Trophoblast cell (in vitro differentiated cells and primary cell): ENCODE measurements at regions not wholly inside any gene's neighbourhood (a gene's known extent, or its start where the extent isn't known, plus 50 kb on each side); places are given as distances from the start of the nearest gene placed in this dataset.

Source experiments
- DNase-seq, 2 donors: peaks; one replicate each; pipeline ENCODE4 v3.0.0-alpha.2; 2016
- H2AFZ ChIP-seq: 2 replicates; pipeline ENCODE4 v1.6.1; 2013; ENCODE audit warnings: low read length, moderate library complexity, mild to moderate bottlenecking; ENCODE audit not compliant: insufficient read depth, poor library complexity
- H2AK5ac ChIP-seq: 2 replicates; pipeline ENCODE4 v1.6.1; 2013; ENCODE audit warnings: mild to moderate bottlenecking, low read length
- H2BK120ac ChIP-seq: 2 replicates; pipeline ENCODE4 v1.6.1; 2013; ENCODE audit warnings: low read length, mild to moderate bottlenecking, moderate library complexity; ENCODE audit not compliant: insufficient read depth, poor library complexity
- H2BK12ac ChIP-seq: 2 replicates; pipeline ENCODE4 v1.6.1; 2013; ENCODE audit warnings: mild to moderate bottlenecking, low read length, moderate library complexity
- H2BK5ac ChIP-seq: 2 replicates; pipeline ENCODE4 v1.6.1; 2013; ENCODE audit warnings: low read length, low read depth, moderate library complexity, mild to moderate bottlenecking; ENCODE audit not compliant: poor library complexity
- H3K14ac ChIP-seq: 2 replicates; pipeline ENCODE4 v1.6.1; 2013; ENCODE audit warnings: mild to moderate bottlenecking, low read length
- H3K18ac ChIP-seq: 2 replicates; pipeline ENCODE4 v1.6.1; 2013; ENCODE audit warnings: mild to moderate bottlenecking, low read length
- H3K23ac ChIP-seq: 2 replicates; pipeline ENCODE4 v1.6.1; 2013; ENCODE audit warnings: low read length
- H3K27ac ChIP-seq: 2 replicates; pipeline ENCODE4 v1.5.1; 2013; ENCODE audit warnings: low read depth, mild to moderate bottlenecking, inconsistent platforms, low read length, moderate library complexity
- H3K27me3 ChIP-seq: 2 replicates; pipeline ENCODE4 v1.6.1; 2013; ENCODE audit warnings: inconsistent platforms, mild to moderate bottlenecking, low read length, moderate library complexity; ENCODE audit not compliant: insufficient read depth
- H3K36me3 ChIP-seq, 2 experiments: 1 replicate in 1 of 2; 2 replicates in 1 of 2; pipeline ENCODE4 v1.6.1; 2013; ENCODE audit warnings: low read length in 2 of 2, mild to moderate bottlenecking in 2 of 2, moderate library complexity in 1 of 2; ENCODE audit not compliant: insufficient read depth in 2 of 2, control insufficient read depth in 1 of 2
- H3K4ac ChIP-seq: 2 replicates; pipeline ENCODE4 v1.6.1; 2013; ENCODE audit warnings: low read depth, mild to moderate bottlenecking, low read length, moderate library complexity
- H3K4me1 ChIP-seq, 2 experiments: 1 replicate in 1 of 2; 2 replicates in 1 of 2; pipeline ENCODE4 v1.6.1; 2013; ENCODE audit warnings: low read length in 2 of 2, mild to moderate bottlenecking in 2 of 2, moderate library complexity in 1 of 2; ENCODE audit not compliant: insufficient read depth in 2 of 2, control insufficient read depth in 1 of 2
- H3K4me2 ChIP-seq: 2 replicates; pipeline ENCODE4 v1.6.1; 2013; ENCODE audit warnings: inconsistent platforms, mild to moderate bottlenecking, low read length, moderate library complexity
- H3K4me3 ChIP-seq: 2 replicates; pipeline ENCODE4 v1.5.1; 2013; ENCODE audit warnings: mild to moderate bottlenecking, low read depth, low read length, inconsistent platforms
- H3K79me1 ChIP-seq: one replicate; pipeline ENCODE4 v1.6.1; 2013; ENCODE audit warnings: low read length
- H3K79me2 ChIP-seq: 2 replicates; pipeline ENCODE4 v1.6.1; 2013; ENCODE audit warnings: low read length, mild to moderate bottlenecking; ENCODE audit not compliant: control insufficient read depth, insufficient read depth, poor library complexity
- H3K9ac ChIP-seq: 2 replicates; pipeline ENCODE4 v1.6.1; 2013; ENCODE audit warnings: mild to moderate bottlenecking, low read length
- H3K9me3 ChIP-seq: 2 replicates; pipeline ENCODE4 v1.6.1; 2013; ENCODE audit warnings: low read depth, mild to moderate bottlenecking, control low read depth, inconsistent platforms, low read length; ENCODE audit not compliant: insufficient read depth
- H4K12ac ChIP-seq: 2 replicates; pipeline ENCODE4 v1.6.1; 2013; ENCODE audit warnings: low read depth, mild to moderate bottlenecking, low read length, moderate library complexity
- H4K8ac ChIP-seq: 2 replicates; pipeline ENCODE4 v1.6.1; 2013; ENCODE audit warnings: low read depth, mild to moderate bottlenecking, low read length, moderate library complexity
- H4K91ac ChIP-seq: one replicate; pipeline ENCODE4 v1.6.1; 2013; ENCODE audit warnings: low read depth, mild to moderate bottlenecking, low read length, moderate library complexity
- WGBS: extraction: QIAGEN DNeasy Blood & Tissue Kit; methylation state at CpG from one replicate; pipeline ENCODE4 v1.1.7; 2013; ENCODE audit warnings: missing lambda C conversion rate; ENCODE audit not compliant: insufficient read length, insufficient coverage; ENCODE audit errors: extremely low coverage; 5-methylcytosine and 5-hydroxymethylcytosine counted together

GRCh38 chr13:73671732-73672131, 462.5 kb downstream of the KLF12 start:
- Histone ChIP-seq H2AK5ac (no peak overlapping the region), H3K79me2 (no peaks in the 10 kb centered on the region), H3K36me3 (no peaks in the 10 kb centered on the region), H3K23ac (no peak overlapping the region), H2BK120ac (no peak overlapping the region), H3K9me3 (no peaks in the 10 kb centered on the region), H3K9ac (no peak overlapping the region), H3K27ac (no peak overlapping the region), H4K8ac (no peak overlapping the region), H3K79me1 (no peaks in the 10 kb centered on the region), H2BK12ac (no peak overlapping the region), H4K12ac (no peak overlapping the region), H2AFZ (no peak overlapping the region), H2BK5ac (no peak overlapping the region), H3K18ac (no peak overlapping the region), H3K4me1 (no peaks in the 10 kb centered on the region), H3K4me3 (no peak overlapping the region), H4K91ac (no peak overlapping the region), H3K14ac (no peak overlapping the region), H3K4ac (no peak overlapping the region), H3K27me3 (no peaks in the 10 kb centered on the region), H3K4me2 (no peak overlapping the region)
- WGBS = no CpG with 5 or more reads among the region's 5 CpGs
- no peak for DNase-seq

DNA sequence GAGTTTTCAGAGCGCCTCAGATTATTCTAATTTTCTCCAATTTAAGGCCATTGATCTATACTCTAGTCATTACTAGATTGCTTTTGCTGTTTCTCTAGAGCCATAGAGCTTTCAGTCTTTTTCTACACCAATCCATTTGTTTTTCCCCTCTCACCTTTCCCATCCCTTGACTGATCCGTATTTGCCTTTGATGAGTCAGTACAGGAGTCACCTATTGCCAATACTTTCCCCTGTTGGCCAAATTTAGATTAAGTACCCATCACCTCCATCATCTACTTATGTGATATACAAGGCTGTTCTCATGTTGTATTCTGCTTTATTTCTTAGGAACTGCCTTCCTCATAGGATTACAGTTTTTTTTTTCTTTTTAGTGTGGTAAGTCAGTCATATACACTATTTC, 463.2 kb downstream of the KLF12 start:
- Histone ChIP-seq H3K4me3 (no peak overlapping the region), H3K23ac (no peak overlapping the region), H4K8ac (no peak overlapping the region), H3K9ac (no peak overlapping the region), H3K27ac (no peak overlapping the region), H3K4ac (no peak overlapping the region), H3K4me2 (no peak overlapping the region), H2BK12ac (no peak overlapping the region), H2BK5ac (no peak overlapping the region), H2BK120ac (no peak overlapping the region), H3K14ac (no peak overlapping the region), H3K18ac (no peak overlapping the region), H4K91ac (no peak overlapping the region), H3K4me1 (no peaks in the 10 kb centered on the region), H2AFZ (no peak overlapping the region), H3K9me3 (no peaks in the 10 kb centered on the region), H3K27me3 (no peaks in the 10 kb centered on the region), H3K36me3 (no peaks in the 10 kb centered on the region), H4K12ac (no peak overlapping the region), H2AK5ac (no peak overlapping the region), H3K79me2 (no peaks in the 10 kb centered on the region), H3K79me1 (no peaks in the 10 kb centered on the region)
- WGBS = no CpG with 5 or more reads among the region's 2 CpGs
- no peak for DNase-seq

DNA sequence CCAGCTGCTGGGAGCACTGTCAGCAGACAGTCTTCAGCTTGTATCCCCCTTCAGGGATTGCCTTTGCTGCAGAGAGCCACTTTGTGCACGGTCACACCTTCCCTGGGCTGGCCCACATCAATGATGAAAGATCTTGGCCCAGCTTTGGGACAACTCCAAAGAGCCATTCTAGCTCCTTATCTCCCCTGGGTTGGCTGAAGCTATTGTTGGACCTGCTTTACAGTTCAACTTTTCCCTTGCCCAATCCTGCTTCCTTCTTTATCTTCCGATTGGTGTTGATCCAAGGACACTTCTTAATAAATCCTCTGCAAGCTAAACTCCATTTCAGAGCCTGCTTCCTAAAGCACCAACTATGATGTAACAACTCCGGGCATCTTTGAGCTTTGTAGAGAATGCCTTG, 466.4 kb downstream of the KLF12 start:
- H3K4ac ChIP-seq = no peak overlapping the region
- H4K12ac ChIP-seq = no peak overlapping the region
- no peak overlapping the region for H4K91ac ChIP-seq
- no peak overlapping the region for H3K18ac ChIP-seq
- no peak overlapping the region for H3K9ac ChIP-seq
- H3K4me3 ChIP-seq = no peak overlapping the region
- no peak overlapping the region for H2BK12ac ChIP-seq
- no peak overlapping the region for H3K27ac ChIP-seq
- H4K8ac ChIP-seq = no peak overlapping the region
- H3K36me3 ChIP-seq = no peaks in the 10 kb centered on the region
- H3K79me1 ChIP-seq = no peaks in the 10 kb centered on the region
- no peak for DNase-seq
- H2BK5ac ChIP-seq = no peak overlapping the region
- H3K79me2 ChIP-seq = no peaks in the 10 kb centered on the region
- no peak overlapping the region for H2AK5ac ChIP-seq
- H3K23ac ChIP-seq = no peak overlapping the region
- no peak overlapping the region for H3K4me2 ChIP-seq
- no CpG with 5 or more reads among the region's 3 CpGs for WGBS
- H3K27me3 ChIP-seq = no peaks in the 10 kb centered on the region
- no peaks in the 10 kb centered on the region for H3K4me1 ChIP-seq
- H2AFZ ChIP-seq = no peak overlapping the region
- no peak overlapping the region for H2BK120ac ChIP-seq
- H3K14ac ChIP-seq = no peak overlapping the region
- H3K9me3 ChIP-seq = no peaks in the 10 kb centered on the region

DNA sequence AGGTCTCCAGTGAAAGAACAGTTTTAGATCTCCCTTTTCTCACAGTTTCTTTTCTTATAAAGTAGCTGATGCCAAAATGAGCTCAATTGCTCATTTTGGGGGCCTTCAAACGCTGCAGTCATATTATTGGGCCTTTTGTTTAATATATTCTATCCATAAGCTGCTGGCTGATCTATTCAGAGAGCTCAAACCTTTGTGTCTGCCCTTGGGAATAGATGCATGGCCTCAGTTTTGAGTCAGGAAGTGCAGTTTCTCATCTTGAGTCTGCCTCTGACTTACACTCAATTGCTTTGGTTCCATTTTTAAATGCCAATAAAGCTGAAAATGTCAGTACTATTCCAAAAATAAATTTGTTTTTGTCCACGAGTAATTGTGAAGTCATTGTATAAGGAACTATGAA, 468.9 kb downstream of the KLF12 start:
- no peak for DNase-seq
- no peak overlapping the region for H2BK5ac ChIP-seq
- no peak overlapping the region for H2BK12ac ChIP-seq
- no peak overlapping the region for H3K14ac ChIP-seq
- H3K4ac ChIP-seq = no peak overlapping the region
- H3K27ac ChIP-seq = no peak overlapping the region
- H3K4me3 ChIP-seq = no peak overlapping the region
- H3K9ac ChIP-seq = no peak overlapping the region
- H3K9me3 ChIP-seq = peaks cover 2% of the 10 kb centered on the region
- no peak overlapping the region for H3K4me2 ChIP-seq
- H3K23ac ChIP-seq = no peak overlapping the region
- no peak overlapping the region for H4K91ac ChIP-seq
- no peaks in the 10 kb centered on the region for H3K79me2 ChIP-seq
- H3K79me1 ChIP-seq = no peaks in the 10 kb centered on the region
- no peak overlapping the region for H4K12ac ChIP-seq
- H3K18ac ChIP-seq = no peak overlapping the region
- no peak overlapping the region for H2AFZ ChIP-seq
- H3K4me1 ChIP-seq = no peaks in the 10 kb centered on the region
- H3K36me3 ChIP-seq = no peaks in the 10 kb centered on the region
- no peak overlapping the region for H2AK5ac ChIP-seq
- no peak overlapping the region for H4K8ac ChIP-seq
- no peaks in the 10 kb centered on the region for H3K27me3 ChIP-seq
- H2BK120ac ChIP-seq = no peak overlapping the region
- WGBS = no CpG with 5 or more reads among the region's 2 CpGs
